GM21737 (cell line): ENCODE measurements at regions not wholly inside any gene's neighbourhood (a gene's known extent, or its start where the extent isn't known, plus 50 kb on each side); places are given as distances from the start of the nearest gene placed in this dataset.

Source experiments
- ATAC-seq: cut with Tn5 transposase; IDR thresholded peaks from one replicate; pipeline ENCODE4 v1.9.1; 2021; ENCODE audit warnings: mild to moderate bottlenecking, moderate library complexity; ENCODE audit not compliant: unreplicated experiment

DNA sequence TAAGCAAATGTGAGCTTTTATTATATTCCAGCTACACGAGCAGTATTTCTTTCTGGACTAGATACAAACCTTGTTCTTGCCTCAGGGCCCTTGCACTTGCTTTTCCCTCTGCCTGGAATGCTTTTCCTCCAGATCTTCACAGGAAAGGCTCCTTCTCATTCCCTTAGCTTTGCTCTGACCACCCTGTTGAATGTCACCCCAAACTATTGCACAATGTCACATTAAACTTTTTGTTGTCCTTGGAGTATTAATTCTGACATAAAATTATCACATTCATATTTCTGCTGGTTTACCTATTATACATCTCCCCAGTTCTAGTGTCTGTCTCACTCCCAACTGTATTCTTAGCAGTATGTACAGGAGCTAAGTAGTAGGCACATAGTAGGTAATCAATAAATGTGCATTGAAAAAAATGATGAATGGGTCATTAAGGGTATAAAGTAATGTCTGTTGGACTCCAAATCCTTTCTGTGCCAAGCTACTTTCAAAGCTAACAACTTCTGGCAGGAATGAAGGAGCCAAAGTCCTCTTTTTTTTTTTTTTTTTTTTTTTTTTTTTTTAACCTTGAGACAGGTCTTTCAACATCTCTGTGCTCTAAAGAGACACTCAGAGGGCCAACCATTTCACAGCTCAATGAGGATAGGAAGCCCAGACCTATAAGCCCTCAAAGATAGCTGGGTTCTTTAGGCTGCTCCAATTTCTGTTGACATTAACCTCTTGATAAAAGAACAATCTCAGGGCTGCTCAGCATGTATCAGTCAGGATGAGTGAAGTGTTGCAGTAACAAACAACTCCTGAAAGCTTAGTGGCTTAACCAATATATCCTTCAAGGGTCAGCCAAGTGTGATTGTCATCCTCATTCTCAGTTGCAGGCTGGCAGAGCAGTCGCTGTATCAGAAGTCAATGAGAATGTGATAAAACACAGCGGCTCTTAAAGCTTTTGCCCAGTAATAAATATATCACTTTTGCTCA lies 424.4 kb upstream of the TBX3 start:
- no peak for ATAC-seq

DNA sequence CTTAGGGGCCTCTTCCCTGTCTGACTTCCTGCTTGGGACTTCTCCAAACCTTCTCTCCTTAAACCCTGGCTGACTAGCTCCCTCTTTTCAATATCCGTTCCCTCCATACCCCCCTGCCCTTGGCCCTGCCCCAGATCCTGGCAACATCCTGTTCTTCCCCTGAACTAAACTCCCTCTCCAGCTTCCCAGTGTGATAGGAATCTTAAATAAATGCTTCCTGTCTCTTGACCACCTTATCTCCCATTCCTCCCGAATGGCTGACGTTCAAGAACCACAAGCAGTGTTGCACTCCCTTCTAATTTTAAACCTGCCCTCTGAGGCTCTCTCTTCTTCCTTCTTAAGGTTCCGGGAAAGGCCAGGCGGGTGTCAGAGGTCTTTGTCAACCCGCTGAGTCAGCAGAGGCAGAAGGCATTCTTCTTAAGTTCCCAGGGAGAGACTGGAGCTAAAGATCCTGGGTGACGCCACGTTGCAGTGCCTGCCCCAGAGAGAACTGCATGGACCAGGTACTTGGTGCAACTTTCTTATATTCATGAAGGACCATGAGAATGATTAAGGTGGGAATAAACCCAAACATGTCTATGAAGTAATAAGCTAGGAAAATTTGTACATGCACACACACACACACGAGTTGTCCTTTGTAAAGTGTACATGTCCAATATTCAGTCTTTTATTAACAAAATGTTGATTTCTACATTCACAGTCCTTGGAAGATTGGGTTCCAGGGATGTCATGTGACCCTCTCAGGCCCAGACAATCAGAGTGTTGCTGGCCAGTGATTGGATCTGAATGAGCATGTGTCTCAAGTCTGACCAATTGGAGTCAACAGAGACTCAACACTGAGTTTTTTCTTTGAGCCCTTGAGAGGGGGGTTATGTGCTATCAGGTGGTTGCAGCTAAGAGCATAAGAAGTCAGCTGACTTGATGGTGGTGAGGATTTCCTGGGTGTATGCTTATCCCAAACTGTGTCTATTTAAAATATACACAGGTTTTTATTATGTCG lies 420.2 kb upstream of the TBX3 start:
- no peak for ATAC-seq

DNA sequence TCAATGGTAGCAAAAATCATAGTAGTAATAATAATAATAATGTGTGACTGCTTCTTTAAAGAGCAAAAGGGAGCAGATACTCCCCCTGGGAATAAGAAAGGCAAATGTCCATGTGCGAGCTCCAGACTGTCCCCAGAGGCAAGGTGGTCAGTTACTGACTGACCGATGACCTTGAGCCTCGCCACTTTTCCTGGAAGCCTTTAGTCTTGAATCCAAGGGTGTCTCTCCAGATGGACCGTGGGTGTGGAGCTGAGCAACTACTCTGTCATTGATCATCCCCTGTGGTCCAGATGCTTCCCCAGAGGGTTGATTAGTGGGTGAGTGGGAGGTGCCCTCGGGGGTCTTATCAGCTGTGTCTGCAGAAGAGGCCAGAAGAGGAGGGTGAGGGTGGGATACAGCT lies 418.5 kb upstream of the TBX3 start:
- no peak for ATAC-seq

DNA sequence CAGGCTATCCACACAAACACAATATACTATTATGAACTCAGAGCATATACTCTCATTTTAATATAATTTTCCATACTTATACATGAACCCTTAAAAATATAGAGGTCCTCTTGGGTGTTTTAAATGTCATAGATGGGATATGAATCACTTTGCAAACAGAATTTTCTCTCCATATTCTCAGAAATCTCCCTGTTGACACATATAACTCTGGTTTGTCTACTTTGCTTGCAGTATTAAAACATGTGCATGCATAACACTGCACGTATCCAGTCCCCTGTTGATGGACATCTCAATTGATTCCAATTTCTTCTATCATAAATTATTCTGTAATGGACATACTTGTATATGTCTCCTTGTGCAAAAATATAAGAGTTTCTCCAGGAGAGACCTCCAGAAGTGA lies 417.5 kb upstream of the TBX3 start:
- no peak for ATAC-seq

DNA sequence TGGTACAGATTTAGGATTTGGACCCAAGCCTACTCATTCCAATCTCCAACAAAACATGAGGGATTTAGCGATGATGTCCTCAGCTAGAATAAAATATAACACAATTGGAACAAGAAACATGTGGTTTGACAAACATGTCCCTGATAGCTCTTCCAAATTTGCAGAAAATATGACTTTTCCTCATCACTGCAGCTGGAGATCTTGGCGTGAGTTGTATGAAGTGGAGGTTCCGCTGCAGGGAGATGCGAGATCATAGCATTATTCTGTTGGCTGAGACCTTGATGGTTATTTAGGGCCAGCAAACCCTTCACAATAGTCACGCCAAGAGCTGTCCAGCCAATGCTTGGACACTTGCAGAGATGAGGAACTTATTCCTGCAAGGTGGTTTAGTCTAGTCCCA lies 413.4 kb upstream of the TBX3 start:
- no peak for ATAC-seq

DNA sequence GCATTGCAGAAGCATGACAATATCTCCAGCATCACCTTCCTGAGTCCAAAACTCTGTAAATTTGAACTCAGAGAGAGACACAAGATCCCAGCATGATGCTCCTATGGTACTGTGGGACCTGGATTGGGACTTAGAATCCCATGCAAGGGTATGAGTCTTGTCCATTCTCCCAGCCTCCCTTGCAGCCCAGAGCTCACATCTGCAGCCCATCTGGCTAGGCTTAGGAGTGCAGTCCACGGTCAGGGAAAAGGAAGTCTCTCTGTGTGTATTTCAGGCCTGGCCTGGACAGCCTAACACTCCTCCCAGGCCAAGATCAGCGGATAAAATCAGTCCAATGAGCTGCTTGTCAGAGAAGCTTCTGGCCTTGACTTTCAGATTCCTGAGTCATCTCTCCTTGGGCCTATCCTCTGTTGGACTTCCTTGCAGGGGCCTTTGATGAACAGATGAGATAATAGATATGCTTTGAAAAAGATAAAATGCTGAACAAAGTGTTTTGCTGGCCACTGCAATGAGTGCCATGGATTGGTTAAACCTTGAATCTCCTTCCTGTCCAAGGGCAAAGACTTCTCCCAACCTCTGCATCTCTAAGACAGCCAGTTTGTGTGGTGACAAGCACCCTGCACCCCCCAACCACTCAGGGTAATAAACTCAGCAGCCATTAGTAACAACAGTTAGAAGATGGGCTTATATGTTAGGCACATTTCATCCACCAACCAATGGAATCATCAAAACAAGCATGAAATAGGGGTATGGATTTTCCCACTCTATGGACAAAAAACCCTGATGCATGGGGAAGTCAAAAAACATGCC lies 412.8 kb upstream of the TBX3 start:
- no peak for ATAC-seq

DNA sequence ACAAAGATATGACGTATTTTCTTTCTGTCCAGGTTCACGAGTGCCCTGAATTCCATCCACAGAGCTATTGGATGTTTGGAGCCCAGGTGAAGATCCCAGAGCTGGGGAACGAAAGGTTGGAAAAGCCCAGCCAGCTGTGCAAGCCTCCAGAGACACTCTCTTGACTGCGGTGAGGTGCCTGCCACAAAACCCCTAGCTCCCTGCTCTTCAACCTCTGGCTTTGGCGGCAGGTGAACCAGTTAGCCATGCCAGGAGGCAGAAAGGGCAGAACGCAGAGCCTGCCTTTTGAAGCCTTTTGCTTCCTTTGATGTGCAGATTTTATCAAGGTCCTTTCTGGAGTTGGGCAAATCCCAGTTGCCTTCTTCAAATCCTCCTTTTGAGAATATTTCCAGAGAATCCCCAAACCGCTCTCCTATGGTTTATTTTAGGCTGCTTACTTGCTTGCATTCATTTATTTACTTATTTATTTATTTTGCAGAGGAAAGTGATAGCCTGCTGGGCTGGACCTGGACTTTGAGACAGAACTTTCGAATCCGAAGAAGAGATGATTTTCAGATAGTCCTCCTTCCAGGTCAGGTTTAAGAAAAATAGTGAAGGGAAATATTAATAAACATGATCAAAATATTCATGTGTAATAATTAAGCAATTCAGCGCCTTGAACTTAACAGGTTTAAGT lies 411.2 kb upstream of the TBX3 start:
- no peak for ATAC-seq

DNA sequence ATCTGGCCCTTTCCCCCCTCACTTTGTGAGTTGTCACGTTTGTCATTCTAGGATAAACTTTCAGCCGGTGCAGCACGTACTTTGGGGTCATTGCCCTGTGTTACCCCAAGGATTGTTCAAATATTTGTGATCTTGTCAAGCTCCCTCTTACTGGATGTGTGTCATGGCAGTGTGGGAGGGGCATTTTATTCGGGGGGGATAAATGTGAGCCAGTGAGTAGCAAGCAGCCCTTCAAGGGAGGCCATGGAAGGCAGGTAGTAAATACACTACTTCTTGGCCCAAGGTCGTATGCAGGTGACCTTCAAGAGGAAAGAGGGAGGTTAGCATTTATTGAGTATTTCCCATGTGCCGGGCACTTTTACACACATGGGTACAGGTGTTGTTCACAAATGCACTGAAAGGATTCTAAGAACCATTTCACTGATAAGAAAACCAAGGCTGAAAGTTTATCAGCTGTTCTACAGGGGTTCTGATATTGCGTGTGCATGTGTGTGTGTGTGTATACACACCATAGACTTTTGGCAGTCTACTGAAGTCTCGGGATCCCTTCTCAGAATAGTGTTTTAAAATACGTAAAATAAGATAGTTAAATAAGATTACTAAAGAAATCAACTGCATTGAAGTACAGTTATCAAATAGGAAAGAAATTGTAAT lies 410.3 kb upstream of the TBX3 start:
- ATAC-seq, result no peak

DNA sequence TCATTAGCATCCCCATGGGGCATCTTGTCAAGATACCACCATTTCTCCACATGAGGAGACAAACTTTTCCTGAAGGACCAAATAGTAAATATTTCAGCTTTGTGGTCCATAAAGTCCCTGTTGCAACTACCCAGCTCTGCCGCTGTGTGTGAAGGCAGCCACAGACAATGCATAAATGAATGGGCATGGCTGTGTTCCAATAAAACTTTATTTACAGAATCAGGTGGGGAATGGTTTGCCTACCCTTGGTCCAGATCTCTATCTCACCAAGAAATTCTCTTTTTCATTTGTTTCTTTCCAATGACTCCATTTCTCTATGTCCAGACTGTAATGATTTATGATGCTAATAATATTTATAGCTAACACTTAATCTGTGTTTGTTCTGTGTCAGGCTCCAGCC lies 409.3 kb upstream of the TBX3 start:
- ATAC-seq, result no peak

DNA sequence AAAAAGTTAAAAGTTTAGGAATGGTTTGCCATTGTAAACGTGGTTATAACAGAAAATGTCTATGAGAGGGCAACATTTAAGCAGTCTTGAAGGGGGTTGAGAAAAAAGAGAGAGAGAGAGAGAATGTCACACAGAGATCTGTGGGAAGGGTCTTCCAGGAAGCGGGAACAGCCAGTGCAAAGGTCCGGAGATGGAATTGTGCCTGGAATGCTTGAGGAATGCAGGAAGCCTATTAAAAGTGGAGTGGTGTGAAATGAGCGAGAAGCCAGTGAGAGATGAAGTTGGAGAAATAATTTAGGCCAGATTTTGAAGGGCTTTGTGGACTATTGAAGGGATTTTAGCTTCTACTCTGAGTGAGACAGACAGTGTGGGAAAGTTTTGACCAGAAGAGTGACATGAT lies 406.8 kb upstream of the TBX3 start:
- ATAC-seq, result no peak

DNA sequence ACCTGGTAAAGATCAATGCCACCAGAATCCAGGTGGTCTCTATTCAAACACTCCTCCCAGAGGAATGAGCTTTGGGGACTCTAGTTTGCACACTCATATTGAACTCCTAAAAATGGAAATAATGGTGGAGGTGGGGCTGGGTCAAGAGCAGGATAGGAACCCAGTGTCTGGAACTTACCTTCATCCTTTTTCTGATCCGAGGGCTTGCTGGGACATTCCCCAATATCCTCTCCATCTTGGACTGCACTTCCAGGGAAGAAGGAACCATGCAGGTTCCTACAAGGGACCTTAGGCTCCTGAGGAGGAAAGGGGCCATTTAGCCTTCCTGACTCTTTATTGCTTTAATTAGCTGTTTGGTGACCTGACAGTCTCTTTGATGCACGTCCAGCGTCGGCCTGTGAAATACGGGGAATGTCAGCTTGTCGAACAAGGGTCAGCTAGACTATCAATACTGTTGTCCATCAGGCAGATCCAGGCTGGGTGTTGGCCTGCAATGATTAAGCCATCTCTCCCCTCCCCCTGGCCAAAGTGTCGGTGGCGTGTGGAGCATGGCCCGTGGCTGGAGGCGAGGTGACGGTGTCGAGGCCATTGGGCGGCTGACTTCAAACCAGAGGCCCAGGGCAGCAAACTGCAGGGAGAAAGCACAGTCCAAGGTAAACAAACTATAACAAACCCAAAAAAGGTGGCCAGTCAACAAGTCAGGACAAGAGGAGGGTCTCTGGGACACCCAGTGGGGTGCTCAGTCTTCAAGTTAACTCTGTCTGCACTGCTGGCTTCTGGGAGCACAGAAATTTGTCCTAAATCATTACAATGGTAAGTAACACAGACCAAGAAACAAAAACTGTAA lies 405.2 kb upstream of the TBX3 start:
- ATAC-seq, result no peak

DNA sequence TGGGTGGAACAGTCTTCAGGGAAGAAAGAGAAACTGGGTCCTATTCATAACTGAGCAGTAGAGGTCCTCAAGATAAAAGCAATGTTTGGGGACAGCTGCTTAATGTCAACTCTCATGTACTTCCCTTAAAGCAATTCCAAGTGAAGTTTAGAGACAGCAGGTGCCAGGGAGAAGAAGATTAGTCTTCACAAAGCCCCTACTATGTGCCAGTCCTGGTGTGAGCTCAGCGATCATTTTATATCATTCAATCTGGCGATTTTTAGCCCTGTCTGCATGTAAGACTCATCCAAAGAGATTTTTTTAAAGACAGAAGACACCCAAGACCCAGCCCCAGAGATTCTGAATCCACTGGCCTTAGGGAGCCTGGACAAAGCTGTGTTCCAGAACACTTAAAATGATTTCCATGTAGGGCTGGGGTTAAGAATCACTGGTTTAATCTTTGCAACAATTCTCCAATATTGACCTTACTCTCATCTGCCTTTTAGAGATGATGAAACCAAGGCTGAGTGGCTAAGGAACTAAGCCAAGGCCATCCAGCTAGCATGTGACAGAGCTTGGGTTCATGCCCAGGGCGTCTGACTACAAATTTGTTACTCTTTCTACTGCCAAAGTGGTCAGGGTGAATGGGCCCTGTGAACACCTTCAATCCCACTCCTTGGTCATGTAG lies 404.5 kb upstream of the TBX3 start:
- no peak for ATAC-seq

DNA sequence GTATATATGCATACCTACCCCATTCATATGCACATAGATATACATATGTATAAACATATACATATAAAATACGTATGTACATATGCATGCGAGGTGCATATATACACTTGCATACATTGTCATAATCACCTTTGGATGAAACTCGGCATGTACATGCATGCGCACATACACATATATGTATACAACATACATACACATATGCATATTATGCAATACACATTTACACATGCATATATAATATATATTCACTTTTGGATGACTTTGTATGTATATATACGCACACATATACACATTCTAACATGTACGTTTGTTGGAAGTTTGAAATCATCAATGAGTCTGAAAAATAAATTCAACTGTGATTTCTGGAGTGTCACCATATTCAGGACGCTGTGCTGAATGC lies 401.6 kb upstream of the TBX3 start:
- ATAC-seq, result no peak

DNA sequence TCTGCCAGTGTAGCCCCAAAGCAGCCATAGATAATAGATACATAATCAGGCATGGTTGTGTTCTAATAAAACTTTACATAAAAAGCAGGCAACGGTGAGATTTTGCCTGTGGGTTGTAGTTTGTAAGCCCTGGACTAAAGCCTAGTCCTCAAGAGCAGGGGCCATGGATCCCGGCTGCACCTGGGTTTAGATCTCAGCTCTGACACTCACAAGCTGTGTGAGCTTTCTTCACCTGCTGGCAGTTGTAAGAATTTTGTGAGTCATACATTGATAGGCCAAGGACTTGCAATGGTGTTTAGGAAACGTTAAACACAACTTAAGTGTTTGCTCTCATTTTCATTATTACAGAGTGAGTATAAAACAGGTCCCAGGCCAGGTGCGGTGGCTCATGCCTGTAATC lies 395.8 kb upstream of the TBX3 start:
- ATAC-seq, result no peak

DNA sequence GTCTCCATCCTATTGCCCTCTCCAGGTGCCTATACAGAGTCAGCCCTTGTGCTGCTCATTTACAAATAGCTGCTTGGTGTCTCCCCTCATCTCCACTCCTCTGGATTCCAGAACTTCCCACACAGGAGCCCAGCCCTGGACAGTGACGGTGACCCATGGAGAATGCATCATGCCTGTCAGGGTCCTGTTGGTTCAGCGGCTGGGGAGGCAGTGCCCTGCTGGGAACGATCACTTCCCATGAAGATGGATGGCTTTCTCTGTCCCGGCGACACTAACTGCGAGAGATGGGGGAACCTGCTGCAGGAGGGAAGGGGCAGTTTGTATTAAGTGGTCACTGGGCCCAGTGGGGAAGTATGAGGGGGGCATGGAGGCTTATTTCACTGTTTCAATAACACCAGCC lies 395.0 kb upstream of the TBX3 start:
- no peak for ATAC-seq

DNA sequence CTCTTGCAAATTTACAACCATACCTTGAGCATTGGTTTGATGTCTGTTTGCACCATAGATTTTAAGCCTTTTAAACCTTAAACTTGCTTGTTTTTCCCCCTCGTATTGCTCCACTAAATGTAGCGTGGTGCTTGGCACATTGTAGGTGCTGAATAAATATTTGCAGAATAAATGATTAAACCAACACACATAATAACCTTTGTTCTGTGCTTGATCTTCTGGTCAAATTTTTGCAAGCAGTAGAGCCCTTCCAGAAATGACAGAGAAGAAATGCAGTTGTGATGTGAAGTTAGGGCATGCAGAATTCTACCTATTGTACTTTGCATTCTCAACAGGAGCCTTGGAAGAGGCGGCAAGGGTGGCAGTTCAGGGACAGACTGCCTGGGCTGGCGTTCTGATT lies 394.4 kb upstream of the TBX3 start:
- ATAC-seq, result no peak

DNA sequence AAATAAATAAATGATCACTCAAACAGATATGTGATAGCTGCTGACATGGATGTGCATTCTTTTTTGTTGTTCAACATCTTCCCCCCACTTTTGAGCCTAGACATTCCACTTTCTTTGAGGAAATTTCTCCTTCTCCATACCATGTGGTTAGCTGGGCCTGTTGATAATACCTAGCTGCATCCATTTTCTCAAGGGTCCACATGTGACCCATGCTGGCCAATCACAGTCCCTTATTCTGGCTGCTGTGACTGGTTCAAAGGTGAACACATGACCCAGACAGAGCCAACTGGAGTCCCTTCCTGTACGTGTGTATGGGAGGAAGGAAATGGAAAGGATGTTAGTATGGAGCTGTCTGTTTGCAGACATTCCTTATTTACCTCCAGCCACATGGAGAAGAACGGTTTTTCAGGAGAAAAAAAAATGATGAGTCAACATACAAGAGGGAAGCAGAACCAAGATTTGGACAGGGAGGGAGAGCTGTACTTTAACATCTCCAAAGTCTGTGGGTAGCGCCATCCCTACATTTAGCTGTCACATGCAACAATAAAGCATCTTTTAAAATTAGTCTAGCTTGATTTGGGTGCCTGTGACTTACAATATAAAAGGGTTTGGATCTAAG lies 391.7 kb upstream of the TBX3 start:
- no peak for ATAC-seq

DNA sequence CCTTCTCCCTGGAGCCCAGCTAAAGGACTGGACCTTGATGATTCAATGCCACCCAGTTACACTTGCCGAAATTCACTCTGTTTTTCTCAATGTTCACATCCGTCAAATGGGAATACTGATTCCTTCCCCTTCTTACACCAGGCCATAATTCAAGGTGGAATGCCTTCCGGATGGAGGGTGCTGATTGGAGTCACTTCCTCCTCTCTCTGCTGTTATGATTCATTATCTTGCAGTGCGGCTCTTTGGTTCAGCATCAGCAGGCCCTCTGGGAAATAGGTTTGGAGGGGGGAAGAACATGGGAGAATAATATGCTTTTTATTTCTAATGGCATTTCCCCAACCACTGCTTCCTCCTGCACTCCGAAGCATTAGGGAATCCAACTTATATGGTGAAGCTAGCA lies 390.6 kb upstream of the TBX3 start:
- ATAC-seq, result no peak
